GM12801 (cell line): ENCODE measurements at regions not wholly inside any gene's neighbourhood (a gene's known extent, or its start where the extent isn't known, plus 50 kb on each side); places are given as distances from the start of the nearest gene placed in this dataset.

Source experiments
- CTCF ChIP-seq: IDR thresholded peaks from one replicate; pipeline ENCODE4 v1.5.1; 2011; ENCODE audit warnings: control low read depth; ENCODE audit not compliant: insufficient read length; ENCODE audit errors: extremely low read depth

GRCh38 chr5:8839361-8840055 lies 706.4 kb downstream of the SEMA5A start:
- no peak for TF ChIP-seq CTCF

- no peak for TF ChIP-seq CTCF
Measured at GRCh38 chr5:8840237-8840636, 705.6 kb downstream of the SEMA5A start.

- no peak for TF ChIP-seq CTCF
Measured at GRCh38 chr5:8842971-8843551, 702.8 kb downstream of the SEMA5A start.

- TF ChIP-seq CTCF: no peak
Measured at GRCh38 chr5:8843771-8844170, 702.1 kb downstream of the SEMA5A start.

- TF ChIP-seq CTCF: no peak
Measured at GRCh38 chr5:8844206-8844605, 701.7 kb downstream of the SEMA5A start.

GRCh38 chr5:8844847-8845246 lies 701.0 kb downstream of the SEMA5A start:
- no peak for TF ChIP-seq CTCF

- no peak for TF ChIP-seq CTCF
Measured at GRCh38 chr5:8845296-8845695, 700.6 kb downstream of the SEMA5A start.
